Gastroesophageal sphincter (tissue), 4 donors: ENCODE measurements at regions not wholly inside any gene's neighbourhood (a gene's known extent, or its start where the extent isn't known, plus 50 kb on each side); places are given as distances from the start of the nearest gene placed in this dataset.

Source experiments
- ATAC-seq: fragments of 150-250 bp; one replicate; pipeline ENCODE4 v1.9.1; 2016; ENCODE audit warnings: mild to moderate bottlenecking, moderate library complexity
- H3K27ac ChIP-seq, 4 donors: fragments of 200-600 bp; sonication (generic) in 3 of 4; 1 replicate in 3 of 4; 2 replicates in 1 of 4; pipeline ENCODE4 v1.5.1; 2016 to 2019
- H3K27me3 ChIP-seq: fragments of 200-600 bp; sonication (generic); one replicate; pipeline ENCODE4 v1.5.1; 2019
- H3K36me3 ChIP-seq, 2 donors: fragments of 200-600 bp; sonication (generic); one replicate each; pipeline ENCODE4 v1.5.1; 2019; ENCODE audit warnings: control low read depth in 1 of 2
- H3K4me1 ChIP-seq, 3 donors: fragments of 200-600 bp; sonication (generic); 1 replicate in 2 of 3; 2 replicates in 1 of 3; pipeline ENCODE4 v1.5.1; 2016 to 2019; ENCODE audit warnings: control low read depth in 2 of 3
- H3K4me3 ChIP-seq, 2 donors: fragments of 200-600 bp; sonication (generic); one replicate each; pipeline ENCODE4 v1.5.1; 2019; ENCODE audit warnings: mild to moderate bottlenecking in 1 of 2, moderate library complexity in 1 of 2
- H3K9me3 ChIP-seq, 3 donors: fragments of 200-600 bp; sonication (generic); one replicate each; pipeline ENCODE4 v1.5.1; 2017 to 2019; ENCODE audit warnings: control low read depth in 2 of 3
- CTCF ChIP-seq, 4 experiments: fragments of 200-600 bp in 2 of 4; fragments of 450-650 bp in 2 of 4; sonication (generic) in 1 of 4; IDR thresholded peaks; one replicate each; pipeline ENCODE4 v1.5.1; 2017 to 2019; ENCODE audit warnings: antibody characterized with exemption in 4 of 4, mild to moderate bottlenecking in 2 of 4, moderate library complexity in 2 of 4
- EP300 ChIP-seq: sonication (generic); formaldehyde crosslinking; IDR thresholded peaks from one replicate; pipeline ENCODE4 v1.6.1; 2017; ENCODE audit warnings: antibody characterized with exemption, mild to moderate bottlenecking
- POLR2A ChIP-seq, 2 donors: fragments of 450-650 bp; IDR thresholded peaks; one replicate each; pipeline ENCODE4 v1.6.1; 2017; ENCODE audit warnings: antibody characterized with exemption in 2 of 2, mild to moderate bottlenecking in 2 of 2, moderate library complexity in 1 of 2
- POLR2AphosphoS5 ChIP-seq: sonication (generic); formaldehyde crosslinking; IDR thresholded peaks from one replicate; pipeline ENCODE4 v1.6.1; 2017; ENCODE audit warnings: antibody characterized with exemption
- WGBS, 2 donors: methylation state at CpG; one replicate each; pipeline ENCODE4 v1.1.5; 2018; ENCODE audit warnings: low coverage in 1 of 2; 5-methylcytosine and 5-hydroxymethylcytosine counted together

GRCh38 chr16:65938083-65938482 lies 428.4 kb upstream of the CDH5 start:
- H3K9me3 ChIP-seq: peaks cover 0 to 4% (median 0%) of the 10 kb centered on the region in 3 donors
- no peaks in the 10 kb centered on the region for H3K4me1 ChIP-seq
- TF ChIP-seq POLR2AphosphoS5 (no peak), POLR2A (IDR thresholded peaks at IDR 0.05) (no peak), CTCF (IDR thresholded peaks at IDR 0.05) (no peak), EP300 (no peak)
- ATAC-seq: no peak
- WGBS, 2 donors: 89% methylated on average over 1 of the region's 1 CpG; no CpG with 5 or more reads in 1 of the 2 donors
- no peak overlapping the region for H3K4me3 ChIP-seq
- no peak overlapping the region for H3K27ac ChIP-seq
- no peaks in the 10 kb centered on the region for H3K27me3 ChIP-seq
- H3K36me3 ChIP-seq: no peaks in the 10 kb centered on the region

GRCh38 chr16:65937455-65937854 lies 429.0 kb upstream of the CDH5 start:
- Histone ChIP-seq H3K27ac (no peak overlapping the region), H3K4me3 (no peak overlapping the region), H3K27me3 (no peaks in the 10 kb centered on the region), H3K4me1 (no peaks in the 10 kb centered on the region), H3K9me3 (peaks cover 0 to 4% (median 0%) of the 10 kb centered on the region in 3 donors), H3K36me3 (no peaks in the 10 kb centered on the region)
- no peak for ATAC-seq
- no peak for TF ChIP-seq POLR2AphosphoS5
- TF ChIP-seq POLR2A (IDR thresholded peaks at IDR 0.05): no peak
- no peak for TF ChIP-seq CTCF (IDR thresholded peaks at IDR 0.05)
- TF ChIP-seq EP300: no peak
- WGBS, 2 donors: 89 to 100% methylated on average over 1 of the region's 1 CpG

GRCh38 chr16:65936096-65936495 lies 430.4 kb upstream of the CDH5 start:
- WGBS, 2 donors: 77 to 89% methylated on average over 2 of the region's 2 CpGs
- no peak overlapping the region for H3K4me3 ChIP-seq
- H3K27me3 ChIP-seq: no peaks in the 10 kb centered on the region
- H3K36me3 ChIP-seq: no peaks in the 10 kb centered on the region
- H3K9me3 ChIP-seq: peaks cover 0 to 4% (median 0%) of the 10 kb centered on the region in 3 donors
- no peak for TF ChIP-seq CTCF (IDR thresholded peaks at IDR 0.05)
- no peak for TF ChIP-seq POLR2A (IDR thresholded peaks at IDR 0.05)
- no peak for TF ChIP-seq EP300
- TF ChIP-seq POLR2AphosphoS5: no peak
- ATAC-seq: no peak
- H3K4me1 ChIP-seq: no peaks in the 10 kb centered on the region
- H3K27ac ChIP-seq: no peak overlapping the region

GRCh38 chr16:65934443-65934842 lies 432.0 kb upstream of the CDH5 start:
- H3K4me3 ChIP-seq: no peak overlapping the region
- H3K27ac ChIP-seq: no peak overlapping the region
- H3K27me3 ChIP-seq: no peaks in the 10 kb centered on the region
- ATAC-seq: no peak
- no peaks in the 10 kb centered on the region for H3K4me1 ChIP-seq
- H3K9me3 ChIP-seq: peaks cover 0 to 9% (median 0%) of the 10 kb centered on the region in 3 donors
- TF ChIP-seq CTCF (IDR thresholded peaks at IDR 0.05) (no peak), POLR2AphosphoS5 (no peak), POLR2A (IDR thresholded peaks at IDR 0.05) (no peak), EP300 (no peak)
- WGBS, 2 donors: 79 to 100% methylated on average over 2 to 3 of the region's 3 CpGs
- H3K36me3 ChIP-seq: no peaks in the 10 kb centered on the region

GRCh38 chr16:65933703-65934102 lies 432.8 kb upstream of the CDH5 start:
- Histone ChIP-seq H3K4me1 (no peaks in the 10 kb centered on the region), H3K9me3 (peaks cover 0 to 9% (median 0%) of the 10 kb centered on the region in 3 donors), H3K27ac (no peak overlapping the region), H3K36me3 (no peaks in the 10 kb centered on the region), H3K4me3 (no peak overlapping the region), H3K27me3 (no peaks in the 10 kb centered on the region)
- 85 to 93% methylated on average over 2 to 4 of the region's 4 CpGs for WGBS, 2 donors
- TF ChIP-seq POLR2A (IDR thresholded peaks at IDR 0.05): no peak
- TF ChIP-seq CTCF (IDR thresholded peaks at IDR 0.05): no peak
- TF ChIP-seq EP300: no peak
- TF ChIP-seq POLR2AphosphoS5: no peak
- no peak for ATAC-seq
